GM18505 (cell line): ENCODE measurements at regions not wholly inside any gene's neighbourhood (a gene's known extent, or its start where the extent isn't known, plus 50 kb on each side); places are given as distances from the start of the nearest gene placed in this dataset.

Experiments used
- ATAC-seq: cut with Tn5 transposase; IDR thresholded peaks from one replicate; pipeline ENCODE4 v1.9.1; 2021; ENCODE audit not compliant: unreplicated experiment
- POLR2A ChIP-seq: IDR thresholded peaks from 4 replicates; pipeline ENCODE4 v1.6.1; 2011; ENCODE audit warnings: borderline replicate concordance; ENCODE audit not compliant: insufficient read depth, insufficient read length; ENCODE audit errors: extremely low read depth

GRCh38 chr7:119350334-119350733 is 922.6 kb upstream of the KCND2 start:
- no peak for ATAC-seq
- TF ChIP-seq POLR2A = no peak

GRCh38 chr7:119351320-119351719 is 921.7 kb upstream of the KCND2 start:
- ATAC-seq = no peak
- no peak for TF ChIP-seq POLR2A

- no peak for TF ChIP-seq POLR2A
- no peak for ATAC-seq
Measured at GRCh38 chr7:119374436-119374835, 898.5 kb upstream of the KCND2 start.

GRCh38 chr7:119377861-119378260 is 895.1 kb upstream of the KCND2 start:
- no peak for TF ChIP-seq POLR2A
- ATAC-seq = no peak

GRCh38 chr7:119382726-119383125 is 890.2 kb upstream of the KCND2 start:
- no peak for TF ChIP-seq POLR2A
- no peak for ATAC-seq

GRCh38 chr7:119395024-119395423 is 878.0 kb upstream of the KCND2 start:
- no peak for ATAC-seq
- TF ChIP-seq POLR2A = no peak

- no peak for TF ChIP-seq POLR2A
- ATAC-seq = peak; percentile 94
Measured at GRCh38 chr7:119397156-119397555, 875.8 kb upstream of the KCND2 start.

- no peak for TF ChIP-seq POLR2A
- no peak for ATAC-seq
Measured at GRCh38 chr7:119408596-119408995, 864.4 kb upstream of the KCND2 start.

- no peak for TF ChIP-seq POLR2A
- ATAC-seq = no peak
Measured at GRCh38 chr7:119413314-119413805, 859.6 kb upstream of the KCND2 start.

GRCh38 chr7:119415682-119416081 is 857.3 kb upstream of the KCND2 start:
- no peak for TF ChIP-seq POLR2A
- ATAC-seq = no peak

GRCh38 chr7:119421657-119422056 is 851.3 kb upstream of the KCND2 start:
- no peak for ATAC-seq
- TF ChIP-seq POLR2A = no peak

GRCh38 chr7:119436882-119437281 is 836.1 kb upstream of the KCND2 start:
- no peak for ATAC-seq
- no peak for TF ChIP-seq POLR2A

GRCh38 chr7:119438315-119438714 is 834.7 kb upstream of the KCND2 start:
- TF ChIP-seq POLR2A = no peak
- ATAC-seq = no peak

GRCh38 chr7:119439192-119439591 is 833.8 kb upstream of the KCND2 start:
- ATAC-seq = no peak
- no peak for TF ChIP-seq POLR2A

- no peak for ATAC-seq
- no peak for TF ChIP-seq POLR2A
Measured at GRCh38 chr7:119452401-119452800, 820.6 kb upstream of the KCND2 start.
